GM12878 (cell line): ENCODE measurements at regions not wholly inside any gene's neighbourhood (a gene's known extent, or its start where the extent isn't known, plus 50 kb on each side); places are given as distances from the start of the nearest gene placed in this dataset.

Source experiments
- CTCF ChIP-seq, 3 experiments: IDR thresholded peaks in 2 of 3; conservative IDR thresholded peaks in 1 of 3; 2 replicates each; pipeline ENCODE4 v1.5.1; 2011; ENCODE audit warnings: low read depth in 3 of 3, low read length in 3 of 3, mild to moderate bottlenecking in 3 of 3, control low read depth in 2 of 3, moderate library complexity in 2 of 3, inconsistent platforms in 1 of 3, mixed read lengths in 1 of 3; ENCODE audit not compliant: control insufficient read depth in 2 of 3, insufficient read depth in 1 of 3; ENCODE audit errors: extremely low read depth in 1 of 3
- PBX3 ChIP-seq: IDR thresholded peaks from 2 replicates; pipeline ENCODE4 v1.6.1; 2011; ENCODE audit warnings: mild to moderate bottlenecking, low read depth, low read length, moderate library complexity; ENCODE audit not compliant: insufficient replicate concordance
- PML ChIP-seq: IDR thresholded peaks from 2 replicates; pipeline ENCODE4 v1.6.1; 2012; ENCODE audit warnings: low read length, inconsistent platforms
- TAF1 ChIP-seq: IDR thresholded peaks from 2 replicates; pipeline ENCODE4 v1.6.1; 2011; ENCODE audit warnings: mild to moderate bottlenecking, low read depth, low read length, borderline replicate concordance
- ZSCAN29 ChIP-seq: fragments of 450-650 bp; IDR thresholded peaks from 2 replicates; pipeline ENCODE4 v1.6.1; 2017; ENCODE audit warnings: mild to moderate bottlenecking, moderate library complexity
- TF ChIP-seq, protein P1 (sequence below): IDR thresholded peaks from 2 replicates; pipeline ENCODE4 v1.6.1; 2012; ENCODE audit warnings: low read depth, low read length, improper control_type of control experiment

DNA sequence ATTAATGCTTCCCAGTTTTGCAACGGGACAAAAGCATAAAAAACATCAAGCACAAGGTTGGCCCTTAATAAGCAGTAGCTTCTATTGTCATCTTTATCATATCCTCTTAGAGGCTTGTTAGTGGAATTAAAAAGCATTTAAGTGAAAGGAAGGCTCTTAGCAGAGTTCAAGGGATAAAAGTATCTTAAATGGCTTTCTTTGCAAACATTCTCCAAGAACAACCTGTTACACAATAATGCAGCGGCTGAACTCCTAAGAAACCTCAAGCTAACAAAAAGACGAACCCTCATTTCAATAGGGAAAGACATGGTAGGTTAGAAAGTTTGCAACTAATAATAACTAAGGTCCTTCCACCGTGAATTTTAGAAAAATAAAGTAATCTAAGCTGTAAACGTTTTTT is 82.1 kb downstream of the MPP7 start:
- no peak for TF ChIP-seq PML
- TF ChIP-seq ZSCAN29: no peak
- no peak for TF ChIP-seq TAF1
- no peak for TF ChIP-seq PBX3
- no peak for TF ChIP-seq CTCF (IDR thresholded peaks at IDR 0.05 in 2 of 3, conservative IDR thresholded peaks at IDR 0.05 in 1 of 3; ENCODE audit: control insufficient read depth in 2 of 3, extremely low read depth in 1 of 3, insufficient read depth in 1 of 3, low read depth in 3 of 3, low read length in 3 of 3)
- TF ChIP-seq, protein P1, sequence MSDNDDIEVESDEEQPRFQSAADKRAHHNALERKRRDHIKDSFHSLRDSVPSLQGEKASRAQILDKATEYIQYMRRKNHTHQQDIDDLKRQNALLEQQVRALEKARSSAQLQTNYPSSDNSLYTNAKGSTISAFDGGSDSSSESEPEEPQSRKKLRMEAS: no peak
